Activated B cell treated with CpG ODN at 0.5 μM for 24 hours (primary cell): ENCODE measurements at regions not wholly inside any gene's neighbourhood (a gene's known extent, or its start where the extent isn't known, plus 50 kb on each side); places are given as distances from the start of the nearest gene placed in this dataset.

Experiments
- ATAC-seq: fragments of 200-7000 bp; cut with Tn5 transposase; one replicate; pipeline ENCODE4 v1.10.0; 2021; ENCODE audit warnings: low read depth, mild to moderate bottlenecking, moderate library complexity
- CTCF ChIA-PET: fragments of 350-600 bp; sonication (Branson Sonifier 250); formaldehyde crosslinking; loops from one replicate; lab custom pipeline; 2021; ENCODE audit warnings: antibody characterized with exemption; lab: Charles Lee
- POLR2A ChIA-PET: fragments of 350-600 bp; sonication (Branson Sonifier 250); formaldehyde crosslinking; loops from one replicate; lab custom pipeline; 2021; ENCODE audit warnings: antibody characterized with exemption; lab: Charles Lee
- DNase-seq: peaks from one replicate; pipeline ENCODE4 v3.0.0; 2022
- H3K27ac Mint-ChIP-seq: one replicate; pipeline ENCODE4 v1.8.0; 2020; ENCODE audit warnings: mixed read lengths
- H3K27me3 Mint-ChIP-seq: one replicate; pipeline ENCODE4 v1.8.0; 2021; ENCODE audit warnings: mixed read lengths
- H3K36me3 Mint-ChIP-seq: one replicate; pipeline ENCODE4 v1.8.0; 2021; ENCODE audit warnings: low read depth, mixed read lengths
- H3K4me1 Mint-ChIP-seq: one replicate; pipeline ENCODE4 v1.8.0; 2021; ENCODE audit warnings: mixed read lengths
- H3K4me3 Mint-ChIP-seq: one replicate; pipeline ENCODE4 v1.8.0; 2020; ENCODE audit warnings: mild to moderate bottlenecking, mixed read lengths
- H3K9me3 Mint-ChIP-seq: one replicate; pipeline ENCODE4 v1.8.0; 2020; ENCODE audit warnings: mixed read lengths
- intact Hi-C: fragments of 100-400 bp; cut with micrococcal nuclease; formaldehyde crosslinking; loops from one replicate; pipeline ENCODE4 v1.15.1; 2024
- TF ChIP-seq, protein P1 (sequence below): fragments of 200-600 bp; IDR thresholded peaks from one replicate; pipeline ENCODE4 v1.8.0; 2022; ENCODE audit warnings: antibody characterized with exemption, mild to moderate bottlenecking

DNA sequence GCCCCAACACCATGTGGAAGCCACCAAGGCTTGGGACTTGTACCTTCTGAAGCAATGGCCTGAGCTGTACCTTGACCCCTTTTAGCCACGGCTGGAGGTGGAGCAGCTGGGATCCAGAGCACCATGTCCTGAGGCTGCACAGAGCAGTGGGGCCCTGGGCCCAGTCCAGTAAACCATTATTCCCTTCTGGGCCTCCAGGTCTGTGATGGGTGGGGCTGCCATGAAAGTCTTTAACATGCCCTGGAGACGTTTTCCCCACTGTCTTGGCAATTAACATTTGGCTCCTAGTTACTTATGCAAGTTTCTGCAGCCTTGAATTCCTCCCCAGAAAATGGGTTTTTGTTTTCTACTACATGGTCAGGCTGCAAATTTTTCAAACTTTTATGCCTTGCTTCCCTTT, 323.7 kb upstream of the ZP4 start:
- Mint-ChIP-seq H3K4me3 (no peak overlapping the region), H3K27ac (no peak overlapping the region), H3K36me3 (no peaks in the 10 kb centered on the region), H3K9me3 (peaks cover 3% of the 10 kb centered on the region), H3K4me1 (no peaks in the 10 kb centered on the region), H3K27me3 (no peaks in the 10 kb centered on the region)
- intact Hi-C loops: no loop called here
- ChIA-PET CTCF (no interaction called here), POLR2A (no interaction called here)
- ATAC-seq (no peak), DNase-seq (no peak)
- TF ChIP-seq, protein P1, sequence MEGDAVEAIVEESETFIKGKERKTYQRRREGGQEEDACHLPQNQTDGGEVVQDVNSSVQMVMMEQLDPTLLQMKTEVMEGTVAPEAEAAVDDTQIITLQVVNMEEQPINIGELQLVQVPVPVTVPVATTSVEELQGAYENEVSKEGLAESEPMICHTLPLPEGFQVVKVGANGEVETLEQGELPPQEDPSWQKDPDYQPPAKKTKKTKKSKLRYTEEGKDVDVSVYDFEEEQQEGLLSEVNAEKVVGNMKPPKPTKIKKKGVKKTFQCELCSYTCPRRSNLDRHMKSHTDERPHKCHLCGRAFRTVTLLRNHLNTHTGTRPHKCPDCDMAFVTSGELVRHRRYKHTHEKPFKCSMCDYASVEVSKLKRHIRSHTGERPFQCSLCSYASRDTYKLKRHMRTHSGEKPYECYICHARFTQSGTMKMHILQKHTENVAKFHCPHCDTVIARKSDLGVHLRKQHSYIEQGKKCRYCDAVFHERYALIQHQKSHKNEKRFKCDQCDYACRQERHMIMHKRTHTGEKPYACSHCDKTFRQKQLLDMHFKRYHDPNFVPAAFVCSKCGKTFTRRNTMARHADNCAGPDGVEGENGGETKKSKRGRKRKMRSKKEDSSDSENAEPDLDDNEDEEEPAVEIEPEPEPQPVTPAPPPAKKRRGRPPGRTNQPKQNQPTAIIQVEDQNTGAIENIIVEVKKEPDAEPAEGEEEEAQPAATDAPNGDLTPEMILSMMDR: no peak

DNA sequence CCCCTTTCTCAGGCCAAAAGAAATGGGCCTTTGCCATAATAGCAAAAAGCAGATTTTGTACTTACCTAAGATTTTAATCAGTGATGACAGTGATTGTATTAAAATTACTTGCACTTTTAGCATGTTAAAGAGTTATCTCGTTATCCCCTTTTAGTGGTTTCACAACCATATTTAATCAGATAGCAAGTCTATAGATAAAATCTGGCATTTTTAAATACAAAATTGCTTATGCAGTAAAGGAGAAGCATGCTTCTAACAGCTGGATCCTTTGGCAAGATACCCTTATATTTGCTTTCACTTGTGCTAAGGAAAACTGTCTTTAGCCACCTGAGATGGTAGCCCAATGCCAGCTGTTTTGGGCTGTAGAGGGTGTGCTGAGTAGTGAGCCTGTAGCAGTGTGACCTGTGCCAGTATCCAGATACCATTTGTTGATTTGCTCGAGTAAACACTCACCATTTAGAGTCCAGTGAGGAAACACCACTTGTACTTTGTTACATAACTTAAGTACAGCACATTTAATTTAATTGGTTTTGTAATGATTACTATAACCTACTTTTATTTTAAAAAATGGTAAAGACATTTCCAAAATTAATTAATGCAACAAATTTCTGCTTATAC, 314.4 kb upstream of the ZP4 start:
- H3K36me3 Mint-ChIP-seq: no peaks in the 10 kb centered on the region
- TF ChIP-seq, protein P1: no peak
- peaks cover 9% of the 10 kb centered on the region for H3K9me3 Mint-ChIP-seq
- ChIA-PET CTCF (no interaction called here), POLR2A (no interaction called here)
- intact Hi-C loops: no loop called here
- H3K4me1 Mint-ChIP-seq: no peaks in the 10 kb centered on the region
- ATAC-seq (no peak), DNase-seq (no peak)
- H3K27ac Mint-ChIP-seq: no peak overlapping the region
- H3K4me3 Mint-ChIP-seq: no peak overlapping the region
- H3K27me3 Mint-ChIP-seq: no peaks in the 10 kb centered on the region

DNA sequence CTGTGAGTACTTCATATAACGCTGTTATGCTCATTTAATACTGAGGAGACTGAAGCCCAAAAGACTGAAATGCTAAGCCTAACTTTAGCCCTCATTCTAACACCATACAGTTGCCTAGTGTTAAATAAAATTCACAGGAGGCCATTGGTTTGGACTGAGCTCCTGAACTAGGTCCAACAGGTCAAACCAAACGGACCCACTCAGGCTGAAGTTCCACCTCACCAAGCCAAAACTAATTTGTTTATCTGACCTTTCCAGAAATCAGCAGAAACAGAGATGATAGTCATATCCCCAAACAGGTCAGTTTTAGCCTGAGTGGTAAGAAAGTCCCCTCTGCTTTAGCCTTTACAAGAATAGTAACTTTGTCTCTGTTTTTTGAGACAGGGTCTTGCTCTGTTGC, 311.3 kb upstream of the ZP4 start:
- Mint-ChIP-seq H3K27ac (no peak overlapping the region), H3K4me1 (no peaks in the 10 kb centered on the region), H3K36me3 (no peaks in the 10 kb centered on the region), H3K27me3 (no peaks in the 10 kb centered on the region), H3K4me3 (no peak overlapping the region), H3K9me3 (peaks cover 9% of the 10 kb centered on the region)
- intact Hi-C loops: no loop called here
- DNase-seq: no peak
- TF ChIP-seq, protein P1: no peak
- POLR2A ChIA-PET: no interaction called here
- ATAC-seq: no peak
- CTCF ChIA-PET: no interaction called here

DNA sequence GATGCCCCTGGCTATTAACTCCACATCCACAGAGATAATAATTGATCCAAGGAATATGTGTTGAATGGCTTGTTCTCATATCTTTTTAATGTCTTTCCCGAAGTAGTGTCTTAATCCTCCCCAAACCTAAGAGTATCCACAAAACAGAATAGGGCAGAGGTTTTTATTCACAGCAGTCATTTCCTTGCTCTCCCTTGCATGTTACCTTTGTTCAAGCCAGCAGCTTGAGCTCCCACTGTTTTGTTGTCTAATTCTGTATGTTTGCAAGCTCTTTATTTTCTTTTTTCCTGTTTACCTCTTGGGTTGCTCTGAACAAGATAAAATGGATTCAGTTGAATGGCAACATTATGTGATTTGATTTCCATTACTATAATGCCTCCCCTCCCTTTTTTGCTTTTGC, 308.6 kb upstream of the ZP4 start:
- H3K36me3 Mint-ChIP-seq: no peaks in the 10 kb centered on the region
- intact Hi-C loops: no loop called here
- TF ChIP-seq, protein P1: no peak
- H3K4me1 Mint-ChIP-seq: no peaks in the 10 kb centered on the region
- DNase-seq (no peak), ATAC-seq (no peak)
- POLR2A ChIA-PET: no interaction called here
- H3K27ac Mint-ChIP-seq: no peak overlapping the region
- H3K9me3 Mint-ChIP-seq: peaks cover 9% of the 10 kb centered on the region
- H3K4me3 Mint-ChIP-seq: no peak overlapping the region
- CTCF ChIA-PET: no interaction called here
- H3K27me3 Mint-ChIP-seq: no peaks in the 10 kb centered on the region

DNA sequence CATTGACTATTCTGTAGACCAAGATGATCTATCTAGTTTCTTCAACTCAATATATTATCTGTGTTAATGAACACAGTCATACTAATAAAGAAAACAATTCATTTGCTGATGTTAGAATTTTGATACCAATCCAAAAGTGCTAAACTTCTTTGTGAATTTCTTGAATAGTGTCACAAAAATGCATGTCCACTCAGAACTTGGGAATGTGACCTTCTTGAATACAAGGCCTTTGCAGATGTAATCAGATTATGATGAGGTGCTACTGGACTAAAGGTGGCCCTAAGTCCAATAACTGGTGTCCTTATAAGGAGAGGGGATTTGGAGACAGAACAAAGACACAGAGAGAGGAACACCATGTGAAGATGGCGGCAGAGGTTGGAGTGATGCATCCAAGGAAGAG, 305.8 kb upstream of the ZP4 start:
- H3K4me3 Mint-ChIP-seq: no peak overlapping the region
- ChIA-PET CTCF (no interaction called here), POLR2A (no interaction called here)
- no peaks in the 10 kb centered on the region for H3K4me1 Mint-ChIP-seq
- TF ChIP-seq, protein P1: no peak
- no peaks in the 10 kb centered on the region for H3K27me3 Mint-ChIP-seq
- ATAC-seq (no peak), DNase-seq (no peak)
- intact Hi-C loops: no loop called here
- no peaks in the 10 kb centered on the region for H3K36me3 Mint-ChIP-seq
- H3K27ac Mint-ChIP-seq: no peak overlapping the region
- H3K9me3 Mint-ChIP-seq: peaks cover 7% of the 10 kb centered on the region
